Neutrophil (primary cell): ENCODE measurements at regions not wholly inside any gene's neighbourhood (a gene's known extent, or its start where the extent isn't known, plus 50 kb on each side); places are given as distances from the start of the nearest gene placed in this dataset.
"Not testable (repeated sequence)": the region's sequence is repeated elsewhere in the genome, so short reads cannot be mapped to it uniquely, and the experiment has no call there.

ENCODE experiments used
- H3K27ac ChIP-seq: fragments of 200-600 bp; sonication (generic); 2 replicates; pipeline ENCODE4 v1.5.1; 2016; ENCODE audit warnings: mild to moderate bottlenecking, moderate library complexity
- H3K27me3 ChIP-seq: fragments of 200-600 bp; sonication (generic); 2 replicates; pipeline ENCODE4 v1.6.0; 2016; ENCODE audit warnings: mild to moderate bottlenecking
- H3K36me3 ChIP-seq: fragments of 200-600 bp; sonication (generic); 2 replicates; pipeline ENCODE4 v1.5.1; 2017
- H3K4me1 ChIP-seq, 2 experiments: fragments of 200-600 bp in 1 of 2; sonication (generic) in 1 of 2; 1 replicate in 1 of 2; 2 replicates in 1 of 2; pipeline versions ENCODE4 v1.5.1 to v1.6.1; 2013 to 2016; ENCODE audit warnings: low read depth in 1 of 2, low read length in 1 of 2, mild to moderate bottlenecking in 1 of 2, moderate library complexity in 1 of 2; ENCODE audit not compliant: control insufficient read depth in 1 of 2, insufficient read depth in 1 of 2
- H3K4me3 ChIP-seq, 2 experiments: fragments of 200-600 bp in 1 of 2; sonication (generic) in 1 of 2; 1 replicate in 1 of 2; 2 replicates in 1 of 2; pipeline ENCODE4 v1.5.1; 2013 to 2016; ENCODE audit warnings: low read depth in 1 of 2, low read length in 1 of 2, mild to moderate bottlenecking in 1 of 2, moderate library complexity in 1 of 2
- H3K9me3 ChIP-seq: fragments of 200-600 bp; sonication (generic); 2 replicates; pipeline ENCODE4 v1.5.1; 2016
- TF ChIP-seq, protein P1 (sequence below): fragments of 200-600 bp; sonication (generic); IDR thresholded peaks from 2 replicates; pipeline ENCODE4 v1.5.1; 2016; ENCODE audit warnings: antibody characterized with exemption

DNA sequence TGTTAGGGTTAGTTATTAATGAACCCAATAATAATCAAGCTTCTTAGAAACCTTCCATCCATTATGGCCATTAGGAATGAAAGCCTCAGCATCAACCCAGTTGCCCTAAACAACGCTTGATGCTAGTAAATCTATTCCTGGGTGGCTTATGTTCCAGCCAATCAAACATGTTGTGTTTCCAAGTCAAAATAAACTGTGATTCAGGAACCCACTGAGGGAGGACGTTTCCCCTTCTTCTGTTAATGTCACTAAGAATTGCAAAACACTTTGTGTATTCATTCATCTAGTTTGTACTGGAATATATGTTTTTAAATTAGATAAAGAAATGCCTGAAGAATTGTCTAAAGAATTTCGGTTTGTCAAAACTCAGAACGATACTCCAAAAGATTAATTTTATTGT lies 142.5 kb upstream of the MSX2 start:
- H3K27me3 ChIP-seq, result peaks cover 37% of the 10 kb centered on the region
- no peaks in the 10 kb centered on the region for H3K9me3 ChIP-seq
- H3K4me3 ChIP-seq, result no peak overlapping the region
- H3K4me1 ChIP-seq, result no peaks in the 10 kb centered on the region
- H3K36me3 ChIP-seq, result no peaks in the 10 kb centered on the region
- no peak overlapping the region for H3K27ac ChIP-seq
- TF ChIP-seq, protein P1, sequence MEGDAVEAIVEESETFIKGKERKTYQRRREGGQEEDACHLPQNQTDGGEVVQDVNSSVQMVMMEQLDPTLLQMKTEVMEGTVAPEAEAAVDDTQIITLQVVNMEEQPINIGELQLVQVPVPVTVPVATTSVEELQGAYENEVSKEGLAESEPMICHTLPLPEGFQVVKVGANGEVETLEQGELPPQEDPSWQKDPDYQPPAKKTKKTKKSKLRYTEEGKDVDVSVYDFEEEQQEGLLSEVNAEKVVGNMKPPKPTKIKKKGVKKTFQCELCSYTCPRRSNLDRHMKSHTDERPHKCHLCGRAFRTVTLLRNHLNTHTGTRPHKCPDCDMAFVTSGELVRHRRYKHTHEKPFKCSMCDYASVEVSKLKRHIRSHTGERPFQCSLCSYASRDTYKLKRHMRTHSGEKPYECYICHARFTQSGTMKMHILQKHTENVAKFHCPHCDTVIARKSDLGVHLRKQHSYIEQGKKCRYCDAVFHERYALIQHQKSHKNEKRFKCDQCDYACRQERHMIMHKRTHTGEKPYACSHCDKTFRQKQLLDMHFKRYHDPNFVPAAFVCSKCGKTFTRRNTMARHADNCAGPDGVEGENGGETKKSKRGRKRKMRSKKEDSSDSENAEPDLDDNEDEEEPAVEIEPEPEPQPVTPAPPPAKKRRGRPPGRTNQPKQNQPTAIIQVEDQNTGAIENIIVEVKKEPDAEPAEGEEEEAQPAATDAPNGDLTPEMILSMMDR, result no peak

DNA sequence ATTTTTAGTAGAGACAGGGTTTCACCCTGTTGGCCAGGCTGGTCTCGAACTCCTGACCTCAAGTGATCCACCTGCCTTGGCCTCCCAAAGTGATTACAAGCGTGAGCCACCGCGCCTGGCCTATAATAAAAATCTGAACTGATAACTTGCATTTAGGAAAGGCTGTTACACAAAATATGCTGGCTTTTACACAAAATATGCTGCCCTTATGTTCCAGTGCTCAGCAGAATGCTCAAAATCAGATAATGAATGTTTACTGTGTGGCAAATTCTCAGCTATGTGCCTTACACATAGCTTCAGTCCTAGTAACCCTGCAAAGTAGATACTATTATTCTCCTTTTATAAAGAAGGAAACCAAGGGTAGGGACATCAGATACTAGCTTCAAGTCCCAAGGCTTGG lies 141.3 kb upstream of the MSX2 start:
- Histone ChIP-seq H3K4me3 (no peak overlapping the region), H3K27me3 (peaks cover 37% of the 10 kb centered on the region), H3K27ac (no peak overlapping the region), H3K4me1 (no peaks in the 10 kb centered on the region), H3K36me3 (no peaks in the 10 kb centered on the region), H3K9me3 (no peaks in the 10 kb centered on the region)
- TF ChIP-seq, protein P1, result no peak

DNA sequence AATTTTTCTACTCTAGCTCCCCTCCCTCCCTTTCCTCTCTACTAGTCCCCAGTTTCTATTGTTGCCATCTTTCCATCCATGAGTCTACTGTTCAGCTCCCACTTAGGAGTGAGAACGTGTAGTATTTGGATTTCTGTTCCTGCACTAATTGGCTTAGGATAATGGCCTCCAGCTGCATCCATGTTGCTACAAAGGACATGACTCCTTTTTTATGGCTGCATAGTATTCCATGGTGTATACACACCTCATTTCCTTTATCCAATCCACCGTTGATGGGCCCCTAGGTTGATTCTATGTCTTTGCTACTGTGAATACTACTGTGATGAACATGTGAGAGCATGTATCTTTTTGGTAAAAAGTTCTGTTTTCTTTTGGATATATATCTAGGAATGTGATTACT lies 138.9 kb upstream of the MSX2 start:
- H3K36me3 ChIP-seq, result no peaks in the 10 kb centered on the region
- TF ChIP-seq, protein P1, result no peak
- H3K4me1 ChIP-seq, result no peaks in the 10 kb centered on the region
- H3K4me3 ChIP-seq, result no peak overlapping the region
- no peak overlapping the region for H3K27ac ChIP-seq
- H3K9me3 ChIP-seq, result no peaks in the 10 kb centered on the region
- peaks cover 36% of the 10 kb centered on the region for H3K27me3 ChIP-seq

DNA sequence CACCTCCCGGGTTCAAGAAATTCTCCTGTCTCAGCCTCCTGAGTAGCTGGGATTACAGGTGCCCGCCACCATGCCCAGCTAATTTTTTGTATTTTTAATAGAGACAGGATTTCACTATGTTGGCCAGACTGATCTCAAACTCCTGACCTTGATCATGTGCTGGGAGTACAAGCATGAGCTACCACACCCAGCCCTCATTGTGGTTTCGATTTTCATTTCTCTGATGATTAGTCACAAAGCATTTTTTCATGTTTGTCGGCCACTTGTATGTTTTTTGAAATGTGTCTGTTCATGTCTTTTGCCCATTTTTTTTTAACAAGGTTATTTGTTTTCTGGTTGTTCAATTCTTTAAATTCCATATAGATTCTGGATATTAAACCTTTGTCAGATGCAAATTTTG lies 138.2 kb upstream of the MSX2 start:
- H3K27ac ChIP-seq, H3K4me3 ChIP-seq, H3K36me3 ChIP-seq, H3K4me1 ChIP-seq, H3K9me3 ChIP-seq: not testable (repeated sequence)
- H3K27me3 ChIP-seq, result peaks cover 29% of the 10 kb centered on the region

DNA sequence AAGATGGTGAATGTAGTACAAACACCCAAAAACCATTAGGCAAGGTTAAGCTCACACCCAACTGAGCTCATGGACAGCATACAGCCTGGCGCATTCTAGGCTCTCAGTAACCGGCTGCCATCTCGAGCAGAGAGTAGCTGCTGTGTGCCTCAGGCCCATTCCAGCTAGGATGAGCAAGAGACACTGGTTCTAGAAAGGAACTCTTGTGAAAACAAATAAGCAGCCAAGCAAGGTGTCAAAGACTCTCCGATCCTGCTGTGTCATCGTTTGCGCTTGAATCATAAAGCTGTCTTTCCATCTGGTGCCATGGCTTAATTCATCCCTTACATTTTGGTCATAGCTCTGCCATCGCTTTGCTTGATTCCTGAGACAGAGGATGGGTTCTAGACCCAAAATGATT lies 135.4 kb upstream of the MSX2 start:
- Histone ChIP-seq H3K4me1 (no peaks in the 10 kb centered on the region), H3K9me3 (no peaks in the 10 kb centered on the region), H3K4me3 (no peak overlapping the region), H3K27ac (no peak overlapping the region), H3K36me3 (no peaks in the 10 kb centered on the region), H3K27me3 (peaks cover 14% of the 10 kb centered on the region)
- TF ChIP-seq, protein P1, result no peak

DNA sequence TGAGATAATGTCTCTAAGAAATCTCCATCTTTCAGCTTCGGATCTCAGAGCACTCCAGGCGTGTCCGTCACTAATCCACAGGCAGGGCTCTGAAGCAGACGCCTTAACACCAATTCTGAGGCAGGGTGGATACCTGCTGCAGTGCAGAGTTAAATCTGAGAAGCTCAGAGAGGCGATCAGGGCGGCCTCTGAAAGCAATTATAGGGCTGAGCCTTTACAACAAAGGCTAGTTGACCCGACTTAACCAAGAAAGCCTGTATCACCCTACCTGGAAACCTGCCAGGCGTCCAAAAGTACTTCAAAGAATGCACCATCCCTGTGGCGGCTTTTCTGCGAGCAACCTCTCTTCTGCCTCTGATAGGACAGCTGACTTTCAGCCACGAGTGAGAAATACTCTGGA lies 134.8 kb upstream of the MSX2 start:
- Histone ChIP-seq H3K9me3 (no peaks in the 10 kb centered on the region), H3K4me1 (no peaks in the 10 kb centered on the region), H3K27ac (no peak overlapping the region), H3K4me3 (no peak overlapping the region), H3K36me3 (no peaks in the 10 kb centered on the region), H3K27me3 (peaks cover 14% of the 10 kb centered on the region)
- TF ChIP-seq, protein P1, result no peak
